ENCODE measurements at regions not wholly inside any gene's neighbourhood (a gene's known extent, or its start where the extent isn't known, plus 50 kb on each side); places are given as distances from the start of the nearest gene placed in this dataset.

DNA sequence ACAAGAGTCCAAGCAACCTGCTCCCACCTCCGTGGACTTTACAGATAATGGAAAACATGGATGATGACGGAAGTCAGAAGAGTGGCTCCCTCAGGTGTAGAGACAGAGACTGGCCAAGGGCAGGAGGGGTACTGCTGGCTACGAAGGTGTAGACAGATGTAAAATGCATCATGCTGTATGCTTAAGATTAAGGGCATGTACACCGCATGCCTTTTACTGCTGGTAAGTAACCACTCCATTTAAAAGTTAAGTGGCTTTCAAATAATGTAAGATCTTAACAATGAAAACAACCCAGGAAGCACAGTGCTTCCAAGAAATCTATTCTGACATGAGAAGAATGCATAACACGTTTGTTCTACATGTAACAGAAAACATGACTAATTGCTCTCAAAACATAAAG is 76.9 kb upstream of the FAM9B start:
- Histone ChIP-seq H3K4me2 (ENCODE audit: low read length) (no peak overlapping the region), H3F3A (ENCODE audit: low read length, unreplicated experiment) (no peaks in the 10 kb centered on the region), H3K9me2 (replicated peaks; ENCODE audit: low read length) (no peaks in the 10 kb centered on the region), H3K27me3 (ENCODE audit: low read length) (no peaks in the 10 kb centered on the region), H3K9ac (ENCODE audit: low read length) (no peak overlapping the region), H3K4me1 (ENCODE audit: insufficient read depth, low read length) (peaks cover 11% of the 10 kb centered on the region; the same call in 1 of the 2 replicates), H3K27ac (ENCODE audit: low read length) (no peak overlapping the region), H3K4me3 (ENCODE audit: low read length) (no peak overlapping the region), H2AFZ (ENCODE audit: low read length) (no peak overlapping the region), H3K79me2 (ENCODE audit: low read length) (no peaks in the 10 kb centered on the region), H3K9me3 (ENCODE audit: low read length) (no peaks in the 10 kb centered on the region), H4K20me1 (ENCODE audit: low read length) (no peaks in the 10 kb centered on the region), H3K36me3 (ENCODE audit: low read depth, low read length) (no peaks in the 10 kb centered on the region)
- intact Hi-C loops (cut with micrococcal nuclease): no loop called here
- TF ChIP-seq EZH2 (IDR thresholded peaks at IDR 0.05; ENCODE audit: low read length, unreplicated experiment) (no peak), EZH2phosphoT487 (IDR thresholded peaks at IDR 0.05; ENCODE audit: borderline replicate concordance, low read length) (no peak)
- TF ChIP-seq, protein P1, sequence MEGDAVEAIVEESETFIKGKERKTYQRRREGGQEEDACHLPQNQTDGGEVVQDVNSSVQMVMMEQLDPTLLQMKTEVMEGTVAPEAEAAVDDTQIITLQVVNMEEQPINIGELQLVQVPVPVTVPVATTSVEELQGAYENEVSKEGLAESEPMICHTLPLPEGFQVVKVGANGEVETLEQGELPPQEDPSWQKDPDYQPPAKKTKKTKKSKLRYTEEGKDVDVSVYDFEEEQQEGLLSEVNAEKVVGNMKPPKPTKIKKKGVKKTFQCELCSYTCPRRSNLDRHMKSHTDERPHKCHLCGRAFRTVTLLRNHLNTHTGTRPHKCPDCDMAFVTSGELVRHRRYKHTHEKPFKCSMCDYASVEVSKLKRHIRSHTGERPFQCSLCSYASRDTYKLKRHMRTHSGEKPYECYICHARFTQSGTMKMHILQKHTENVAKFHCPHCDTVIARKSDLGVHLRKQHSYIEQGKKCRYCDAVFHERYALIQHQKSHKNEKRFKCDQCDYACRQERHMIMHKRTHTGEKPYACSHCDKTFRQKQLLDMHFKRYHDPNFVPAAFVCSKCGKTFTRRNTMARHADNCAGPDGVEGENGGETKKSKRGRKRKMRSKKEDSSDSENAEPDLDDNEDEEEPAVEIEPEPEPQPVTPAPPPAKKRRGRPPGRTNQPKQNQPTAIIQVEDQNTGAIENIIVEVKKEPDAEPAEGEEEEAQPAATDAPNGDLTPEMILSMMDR (conservative IDR thresholded peaks at IDR 0.05; ENCODE audit: low read depth, low read length): no peak
- BruUV-seq (replicated peaks): no TSS peak
- ChIA-PET POLR2A (ENCODE audit: unreplicated experiment) (no interaction called here), CTCF (no interaction called here)
- no peak for ATAC-seq
- no peak for DNase-seq

DNA sequence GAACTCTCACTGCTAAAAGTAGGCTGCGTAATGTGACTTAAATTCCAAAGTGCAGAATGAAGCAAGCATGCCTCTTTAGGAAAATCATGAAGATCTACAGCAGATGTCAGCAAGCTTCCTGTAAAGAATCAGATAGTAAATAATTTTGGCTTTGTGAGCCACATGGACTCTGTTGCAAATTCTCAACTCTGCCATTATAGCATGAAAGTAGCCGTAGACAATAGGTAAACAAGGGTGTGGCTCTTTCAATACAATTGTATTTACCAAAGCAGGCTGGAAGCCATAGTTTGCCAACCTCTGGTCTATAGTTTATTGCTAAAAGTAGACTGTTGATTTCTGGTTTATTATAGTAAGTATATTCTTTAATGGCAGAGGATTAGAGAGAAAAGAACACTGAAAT is 80.3 kb upstream of the FAM9B start:
- no TSS peak for BruUV-seq (replicated peaks)
- peak; percentile 51 for ATAC-seq
- no peak overlapping the region; the same call in 1 of the 2 replicates for H3K27ac ChIP-seq (ENCODE audit: low read length)
- CTCF ChIA-PET: no interaction called here
- no peak overlapping the region for H3K4me3 ChIP-seq (ENCODE audit: low read length)
- no peak overlapping the region for H2AFZ ChIP-seq (ENCODE audit: low read length)
- no peaks in the 10 kb centered on the region for H3K9me2 ChIP-seq (replicated peaks; ENCODE audit: low read length)
- H3K4me1 ChIP-seq (ENCODE audit: insufficient read depth, low read length): peaks cover 7% of the 10 kb centered on the region; the same call in 1 of the 2 replicates
- H3K4me2 ChIP-seq (ENCODE audit: low read length): no peak overlapping the region
- peak; percentile 39 for DNase-seq
- no peaks in the 10 kb centered on the region for H3K79me2 ChIP-seq (ENCODE audit: low read length)
- no peaks in the 10 kb centered on the region for H3K27me3 ChIP-seq (ENCODE audit: low read length)
- no peaks in the 10 kb centered on the region for H3K9me3 ChIP-seq (ENCODE audit: low read length)
- H4K20me1 ChIP-seq (ENCODE audit: low read length): no peaks in the 10 kb centered on the region
- no peaks in the 10 kb centered on the region for H3K36me3 ChIP-seq (ENCODE audit: low read depth, low read length)
- POLR2A ChIA-PET (ENCODE audit: unreplicated experiment): no interaction called here
- no peaks in the 10 kb centered on the region for H3F3A ChIP-seq (ENCODE audit: low read length, unreplicated experiment)
- TF ChIP-seq EZH2 (IDR thresholded peaks at IDR 0.05; ENCODE audit: low read length, unreplicated experiment): no peak
- no peak for TF ChIP-seq EZH2phosphoT487 (IDR thresholded peaks at IDR 0.05; ENCODE audit: borderline replicate concordance, low read length)
- TF ChIP-seq, protein P1 (conservative IDR thresholded peaks at IDR 0.05; ENCODE audit: low read depth, low read length): no peak
- intact Hi-C loops (cut with micrococcal nuclease): loop anchor here (2.0 kb wide), 1 partner anchor 237 kb away; no protein-coding TSS in a partner anchor
- H3K9ac ChIP-seq (ENCODE audit: low read length): no peak overlapping the region

DNA sequence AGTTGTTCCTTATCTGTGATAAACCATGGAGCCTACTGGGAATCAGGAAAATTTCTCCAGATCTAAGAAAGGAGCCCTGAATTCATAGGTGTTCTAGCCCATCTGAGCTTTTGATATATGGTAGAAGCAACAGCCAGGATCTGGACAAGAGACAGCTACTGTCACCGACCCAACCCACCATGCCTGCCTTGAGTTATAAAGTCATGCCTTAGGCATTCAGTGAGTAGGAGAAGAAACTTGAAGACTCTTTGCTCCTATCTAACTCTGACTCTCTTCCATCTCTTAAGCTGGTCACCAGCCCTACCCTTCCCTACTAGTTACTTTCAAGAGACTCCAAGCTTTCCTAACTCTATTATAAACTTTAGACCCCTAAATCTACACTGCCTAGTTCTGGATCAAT is 83.9 kb upstream of the FAM9B start:
- BruUV-seq (replicated peaks): no TSS peak
- Histone ChIP-seq H2AFZ (ENCODE audit: low read length) (no peak overlapping the region), H3K4me2 (ENCODE audit: low read length) (no peak overlapping the region), H3K9ac (ENCODE audit: low read length) (no peak overlapping the region), H3K4me1 (ENCODE audit: insufficient read depth, low read length) (peaks cover 10% of the 10 kb centered on the region; the same call in 1 of the 2 replicates), H3K4me3 (ENCODE audit: low read length) (no peak overlapping the region), H3K9me3 (ENCODE audit: low read length) (no peaks in the 10 kb centered on the region), H3K9me2 (replicated peaks; ENCODE audit: low read length) (no peaks in the 10 kb centered on the region), H4K20me1 (ENCODE audit: low read length) (no peaks in the 10 kb centered on the region), H3F3A (ENCODE audit: low read length, unreplicated experiment) (no peaks in the 10 kb centered on the region), H3K27me3 (ENCODE audit: low read length) (no peaks in the 10 kb centered on the region), H3K36me3 (ENCODE audit: low read depth, low read length) (no peaks in the 10 kb centered on the region), H3K79me2 (ENCODE audit: low read length) (no peaks in the 10 kb centered on the region), H3K27ac (ENCODE audit: low read length) (no peak overlapping the region)
- ATAC-seq (no peak), DNase-seq (no peak)
- CTCF ChIA-PET: no interaction called here
- intact Hi-C loops (cut with micrococcal nuclease): no loop called here
- no peak for TF ChIP-seq EZH2phosphoT487 (IDR thresholded peaks at IDR 0.05; ENCODE audit: borderline replicate concordance, low read length)
- TF ChIP-seq, protein P1 (conservative IDR thresholded peaks at IDR 0.05; ENCODE audit: low read depth, low read length): no peak
- no peak for TF ChIP-seq EZH2 (IDR thresholded peaks at IDR 0.05; ENCODE audit: low read length, unreplicated experiment)
- POLR2A ChIA-PET (ENCODE audit: unreplicated experiment): interaction anchor here (0.6 kb wide), 1 partner anchor 18 kb away, joined by 5 read pairs; no protein-coding TSS in a partner anchor

All from PC-3 (cell line).